Mucosa of gallbladder (tissue), 1 donor: ENCODE measurements at regions not wholly inside any gene's neighbourhood (a gene's known extent, or its start where the extent isn't known, plus 50 kb on each side); places are given as distances from the start of the nearest gene placed in this dataset.

Experiments used
- DNase-seq: peaks from one replicate; pipeline ENCODE4 v3.0.0-alpha.2; 2020; ENCODE audit warnings: low spot score
- donor health status: DM: no; HTN: no; CAD: no.

DNA sequence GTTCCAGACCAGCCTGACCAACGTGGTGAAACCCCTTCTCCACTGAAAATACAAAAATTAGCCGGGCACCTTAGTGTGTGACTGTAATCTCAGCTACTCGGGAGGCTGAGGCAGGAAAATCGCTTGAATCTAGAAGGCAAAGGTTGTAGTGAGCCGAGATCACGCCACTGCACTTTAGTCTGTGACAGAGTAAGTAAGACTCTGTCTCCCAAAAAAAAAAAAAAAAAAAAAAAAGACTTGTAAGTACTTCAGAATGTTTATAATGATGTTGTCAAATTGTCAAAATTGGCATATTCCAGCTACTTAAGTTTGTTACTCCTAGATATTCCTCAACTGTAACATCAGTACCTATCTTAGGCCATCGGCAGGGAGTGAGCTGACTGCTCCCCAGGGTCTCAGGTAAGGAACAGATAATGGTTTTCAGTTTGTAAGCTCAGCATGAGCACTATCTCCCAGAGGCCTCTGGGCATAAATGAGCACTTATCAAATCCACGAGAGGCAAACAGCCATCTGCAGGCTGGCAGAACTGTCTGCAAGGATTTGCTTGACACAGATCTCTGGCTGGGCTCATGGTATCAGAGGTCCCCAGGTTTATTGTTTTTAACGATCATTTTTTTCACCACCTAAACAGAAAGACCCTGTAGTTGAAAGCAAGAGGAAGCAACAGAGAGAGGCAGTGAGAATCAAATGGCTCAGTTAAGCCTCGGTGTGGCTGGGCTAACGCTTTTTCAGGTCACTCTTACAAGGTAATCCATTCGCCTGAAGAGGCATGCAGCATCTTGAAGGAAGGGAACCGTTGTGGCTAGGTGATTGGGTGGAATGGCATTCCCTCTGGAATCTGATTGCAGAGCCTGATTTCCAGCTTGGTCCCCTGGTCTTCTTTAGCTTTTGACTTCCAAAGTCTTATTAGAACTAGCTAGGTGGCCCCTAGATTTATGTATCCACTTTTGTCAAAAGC, 115.9 kb downstream of the LY86 start:
- DNase-seq: no peak

DNA sequence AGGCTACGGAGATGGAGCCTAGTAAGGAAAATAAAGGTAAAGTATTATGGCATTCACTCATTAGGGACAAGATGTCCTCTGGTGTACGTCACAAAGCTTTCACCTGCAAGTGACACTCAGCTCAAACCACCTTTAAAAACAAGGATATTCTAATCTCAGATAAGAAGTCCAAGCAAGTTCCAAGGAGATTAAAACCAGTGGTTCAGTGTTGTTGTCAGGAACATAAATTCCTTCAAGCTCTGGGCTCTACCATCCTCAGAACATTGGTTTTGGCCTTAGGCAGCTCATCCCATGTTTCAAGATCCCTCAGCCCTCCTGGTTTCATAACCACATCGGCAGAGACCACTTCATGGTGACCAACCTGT, 116.5 kb downstream of the LY86 start:
- DNase-seq: no peak

DNA sequence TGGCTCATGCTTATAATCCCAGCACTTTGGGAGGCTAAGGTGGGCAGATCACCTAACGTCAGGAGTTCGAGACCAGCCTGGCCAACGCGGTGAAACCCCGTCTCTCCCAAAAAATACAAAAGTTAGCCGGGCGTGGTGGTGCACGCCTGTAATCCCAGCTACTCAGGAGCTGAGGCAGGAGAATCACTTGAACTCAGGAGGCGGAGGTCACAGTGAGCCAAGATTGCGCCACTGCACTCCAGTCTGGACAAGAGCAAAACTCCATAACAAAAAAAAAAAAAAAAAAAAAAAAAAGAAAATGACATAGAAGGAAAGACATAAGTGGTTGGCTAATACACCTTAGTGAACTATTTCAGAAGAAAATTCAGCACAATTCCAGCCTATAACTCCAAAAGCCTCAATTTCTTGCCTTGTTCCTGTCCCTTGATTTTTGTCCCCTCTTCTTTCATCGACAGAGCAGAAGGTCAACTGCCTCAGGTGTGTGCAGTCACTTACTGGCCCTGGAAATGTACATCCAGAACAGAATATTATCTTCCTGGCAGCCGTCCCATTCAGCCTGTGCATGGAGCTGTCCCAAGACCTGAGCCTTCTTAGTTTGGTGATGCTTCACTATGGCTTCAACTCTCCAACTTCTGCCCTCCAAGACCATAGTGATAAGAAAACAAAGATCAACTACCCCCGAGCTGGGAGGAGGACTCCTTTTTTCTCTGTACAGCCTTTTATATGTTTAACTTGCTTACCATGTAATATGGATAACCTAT, 117.6 kb downstream of the LY86 start:
- DNase-seq: no peak

DNA sequence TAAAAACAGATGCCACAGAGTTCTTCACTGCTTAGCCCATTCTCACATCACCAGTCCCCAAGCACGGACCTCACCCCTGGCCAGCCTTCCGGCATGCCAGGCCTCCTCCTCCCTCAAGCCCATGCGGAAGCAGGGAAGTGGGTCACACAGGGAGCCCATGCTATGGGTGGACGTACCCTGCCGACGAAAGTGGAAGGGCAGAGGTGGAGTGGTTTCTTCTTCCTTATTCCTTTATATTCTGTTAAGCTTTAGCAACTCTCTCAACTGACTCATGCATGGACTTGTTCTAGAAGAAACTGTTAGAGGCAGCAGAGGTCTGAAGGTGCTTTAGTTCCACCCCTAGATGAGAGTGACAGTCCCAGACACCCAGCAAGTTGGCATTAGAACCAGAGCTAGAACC, 118.6 kb downstream of the LY86 start:
- DNase-seq: no peak

DNA sequence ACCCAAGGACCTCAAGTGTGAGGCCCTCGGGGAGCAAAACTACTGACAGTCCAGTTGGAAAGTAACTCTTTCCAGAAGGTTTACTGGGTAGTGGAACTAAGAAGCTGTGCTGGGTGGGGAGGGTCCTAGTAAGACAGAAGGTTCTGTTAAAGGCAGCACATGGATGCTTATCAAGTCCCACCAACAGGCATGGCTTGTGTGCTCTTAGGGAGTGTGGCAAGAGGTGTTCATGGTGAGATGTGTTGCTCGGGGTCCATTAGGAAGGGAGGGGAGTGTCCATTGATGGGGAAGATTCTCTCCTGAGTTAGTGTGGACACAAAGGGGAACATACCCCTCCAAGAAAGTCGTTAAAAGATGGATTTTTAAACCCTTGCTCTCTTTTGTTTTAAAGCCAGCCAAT, 120.6 kb downstream of the LY86 start:
- DNase-seq: no peak

DNA sequence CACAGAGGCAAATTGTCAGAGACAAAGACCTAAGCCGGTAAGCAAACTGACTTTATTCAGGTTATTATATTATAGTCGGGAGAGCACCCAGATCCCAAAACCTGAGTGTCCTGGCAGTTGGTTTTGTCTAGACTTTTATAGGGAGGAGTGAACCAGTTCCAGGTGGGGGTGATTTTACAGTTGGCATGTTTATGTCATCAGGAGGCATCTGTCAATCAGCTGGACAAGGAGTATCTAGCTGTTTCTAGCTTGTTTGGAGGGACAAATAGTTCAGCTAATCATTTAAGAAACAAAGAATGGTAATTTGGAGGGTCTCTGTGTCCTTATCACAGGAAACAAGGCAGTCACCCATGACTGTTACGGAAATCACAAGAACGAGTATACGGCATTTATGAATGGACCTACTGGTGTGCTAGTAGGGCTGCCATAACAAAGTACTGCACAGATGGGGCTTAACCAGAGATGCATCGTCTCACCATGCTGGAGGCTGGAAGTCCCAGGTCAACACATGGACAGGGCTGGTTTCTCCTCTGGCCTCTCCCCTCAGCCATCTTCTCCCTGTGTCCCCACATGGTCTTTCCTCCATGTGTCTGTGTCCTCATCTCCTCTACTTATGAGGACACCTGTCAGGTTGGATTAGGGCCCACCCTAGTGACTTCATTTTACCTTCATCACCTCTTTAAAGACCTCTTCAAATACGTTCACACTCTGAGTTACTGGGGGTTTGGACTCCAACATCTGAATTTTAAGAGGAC, 122.7 kb downstream of the LY86 start:
- no peak for DNase-seq

DNA sequence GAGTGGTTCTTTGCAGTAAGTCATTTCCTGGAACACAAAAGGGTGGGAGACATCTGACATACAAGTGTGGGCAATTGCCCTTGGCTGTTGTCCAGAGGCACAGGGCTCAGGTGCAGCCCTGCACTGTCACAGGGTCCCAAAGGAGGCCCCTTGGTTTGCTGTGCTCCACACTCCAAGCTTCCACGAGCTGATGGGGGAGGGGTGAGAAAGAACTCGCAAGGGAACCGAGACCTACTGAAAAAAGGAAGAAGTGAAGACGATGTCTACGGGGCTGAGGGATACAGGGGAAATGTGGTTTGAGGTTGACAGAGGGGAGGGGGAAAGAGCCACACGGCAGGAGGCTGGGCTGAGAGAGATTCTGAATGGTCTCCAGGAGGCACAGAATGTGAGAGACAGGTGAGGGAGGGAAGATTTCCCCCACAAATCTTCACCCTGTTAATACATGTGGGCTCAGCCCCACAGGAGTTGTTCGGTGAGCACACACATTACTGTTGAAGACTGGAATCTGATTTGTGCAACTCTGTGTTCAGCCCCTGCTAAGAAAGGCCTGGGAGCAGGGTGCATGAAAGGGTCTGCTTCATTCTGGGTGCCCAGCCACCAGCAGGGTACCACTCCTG, 123.4 kb downstream of the LY86 start:
- no peak for DNase-seq

DNA sequence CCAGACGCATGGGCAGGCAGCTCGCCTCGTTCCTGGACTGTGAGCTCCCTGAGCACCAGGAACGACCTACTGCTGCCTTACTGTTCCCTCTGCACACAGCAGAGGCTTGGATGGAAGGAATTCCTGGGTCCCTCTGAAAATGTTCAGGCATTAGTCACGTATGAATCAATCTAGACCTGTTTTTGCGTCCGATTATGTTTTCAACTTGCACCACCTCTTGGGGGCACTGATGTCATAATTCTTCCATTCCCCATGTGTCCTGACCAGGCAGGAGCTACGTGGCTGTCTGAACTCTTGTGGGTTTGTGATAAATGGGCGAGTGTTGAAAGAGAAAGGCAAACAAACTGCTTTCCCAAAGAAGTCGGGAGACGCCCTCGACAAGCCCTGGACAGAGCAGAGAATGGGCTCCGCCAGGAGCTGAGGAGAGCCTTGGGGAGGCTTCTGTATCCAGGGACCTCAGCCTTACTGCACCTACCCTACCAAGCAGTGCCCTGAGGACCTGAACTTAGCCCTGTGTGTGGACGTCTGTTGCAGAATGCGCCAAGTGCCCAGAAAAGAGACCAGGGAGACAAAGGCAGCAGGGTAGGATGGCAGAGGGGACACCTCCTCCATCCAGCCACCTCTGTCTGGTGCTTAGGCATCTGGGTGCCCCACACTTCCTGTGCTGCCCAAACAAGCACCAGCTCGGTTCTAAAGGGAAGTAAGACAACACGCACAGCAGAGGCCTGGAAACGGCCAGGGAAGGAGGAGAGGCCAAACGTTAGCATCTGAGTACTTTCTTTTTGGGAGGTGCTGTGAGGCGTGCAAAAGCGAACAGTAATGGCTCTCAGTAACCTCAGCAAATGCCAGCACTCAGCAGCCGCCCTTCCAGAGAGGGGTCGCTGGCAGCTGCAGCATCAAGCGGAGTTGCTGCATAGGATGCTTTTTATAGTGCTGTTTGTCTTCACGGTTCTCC, 124.2 kb downstream of the LY86 start:
- no peak for DNase-seq

DNA sequence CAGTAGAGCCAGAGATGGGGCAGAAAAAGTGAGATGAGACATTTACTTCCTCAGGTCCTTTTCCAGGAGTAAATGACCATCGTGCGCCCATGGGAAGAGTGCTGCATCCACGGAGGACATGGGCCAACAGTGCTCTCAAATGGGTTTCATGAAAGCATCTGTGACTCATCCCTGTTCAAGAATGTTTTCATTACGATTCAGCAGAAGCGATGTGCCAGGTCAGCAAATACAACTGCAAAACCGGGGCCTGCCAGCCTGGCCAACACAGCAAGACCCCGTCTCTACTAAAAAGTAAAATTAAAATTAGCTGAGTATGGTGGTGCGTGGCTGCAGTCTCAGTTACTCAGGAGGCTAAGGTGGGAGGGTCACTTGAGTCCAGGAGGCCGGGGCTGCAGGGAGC, 125.1 kb downstream of the LY86 start:
- no peak for DNase-seq

DNA sequence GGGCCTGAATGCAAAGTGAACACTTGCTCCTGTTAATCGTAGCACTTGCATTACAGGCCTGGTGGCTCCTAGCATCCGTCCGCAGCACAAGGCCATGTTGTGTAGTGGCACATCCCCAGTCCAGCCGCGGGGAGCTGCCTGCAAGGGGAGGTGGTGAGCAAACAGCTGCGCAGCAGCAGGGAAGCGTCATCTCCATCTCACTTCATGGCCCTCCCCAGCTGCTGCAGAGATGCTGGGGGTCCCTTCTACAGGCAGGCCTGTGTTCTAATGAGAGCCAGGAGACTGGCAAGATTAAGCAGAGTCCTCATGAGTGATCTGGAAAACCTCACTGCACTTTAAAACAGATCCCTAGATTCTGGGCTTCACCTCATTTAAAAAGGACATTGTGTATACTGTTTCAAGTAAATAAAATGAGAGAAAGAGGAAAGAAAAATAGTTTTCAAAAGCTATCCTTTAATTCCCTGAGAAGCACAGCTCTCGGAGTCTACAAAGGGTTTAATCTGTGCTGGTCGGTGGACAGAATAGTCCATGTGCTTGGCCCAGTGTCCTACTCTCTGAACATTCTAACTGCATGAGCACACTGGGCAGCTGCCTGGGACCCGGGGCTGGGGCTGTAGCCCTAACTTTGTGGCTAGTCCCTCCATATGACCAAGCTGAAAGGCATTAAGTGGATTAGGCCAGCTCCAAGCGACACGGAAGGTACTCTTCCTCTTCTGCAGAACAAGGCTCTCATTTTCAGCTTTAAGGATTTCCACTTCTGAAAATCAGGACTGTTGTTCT, 125.8 kb downstream of the LY86 start:
- DNase-seq: no peak

DNA sequence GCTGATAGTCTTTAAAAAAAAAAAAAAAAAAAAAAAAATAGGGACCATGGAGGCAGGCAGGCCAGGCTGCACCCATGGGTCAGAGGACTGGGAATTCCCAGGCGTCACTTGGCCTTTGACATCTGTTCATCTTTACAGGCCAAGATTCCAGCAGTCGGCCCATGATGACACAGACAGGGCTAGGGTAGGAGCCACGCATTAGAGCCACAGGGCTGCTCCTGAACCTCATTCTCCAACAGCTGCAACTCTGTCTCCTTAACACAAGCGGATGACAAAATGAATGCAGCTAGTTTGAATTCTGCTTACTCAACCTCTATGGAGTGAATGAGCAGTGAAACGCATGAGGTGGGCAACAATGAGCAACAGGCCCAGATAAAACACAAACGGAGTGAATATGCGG, 126.4 kb downstream of the LY86 start:
- no peak for DNase-seq

DNA sequence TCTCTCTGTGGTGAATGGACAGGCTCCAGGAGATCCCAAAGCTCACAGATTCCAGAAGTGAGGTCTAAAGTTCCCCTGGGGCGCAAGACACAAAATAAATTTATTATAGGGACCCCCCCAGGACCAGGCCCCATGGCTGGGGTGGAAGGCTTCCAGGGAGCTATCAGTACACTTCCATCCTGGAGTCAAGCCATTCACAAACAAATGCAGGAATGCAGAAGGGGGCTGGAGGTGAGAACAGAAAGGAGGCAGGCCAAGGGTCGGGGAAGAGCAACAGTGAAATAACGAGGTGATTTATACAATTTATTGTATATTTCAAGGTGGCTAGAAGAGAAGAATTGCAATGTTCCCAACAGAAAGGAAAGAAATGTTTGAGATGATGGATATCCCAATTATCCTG, 126.9 kb downstream of the LY86 start:
- no peak for DNase-seq

DNA sequence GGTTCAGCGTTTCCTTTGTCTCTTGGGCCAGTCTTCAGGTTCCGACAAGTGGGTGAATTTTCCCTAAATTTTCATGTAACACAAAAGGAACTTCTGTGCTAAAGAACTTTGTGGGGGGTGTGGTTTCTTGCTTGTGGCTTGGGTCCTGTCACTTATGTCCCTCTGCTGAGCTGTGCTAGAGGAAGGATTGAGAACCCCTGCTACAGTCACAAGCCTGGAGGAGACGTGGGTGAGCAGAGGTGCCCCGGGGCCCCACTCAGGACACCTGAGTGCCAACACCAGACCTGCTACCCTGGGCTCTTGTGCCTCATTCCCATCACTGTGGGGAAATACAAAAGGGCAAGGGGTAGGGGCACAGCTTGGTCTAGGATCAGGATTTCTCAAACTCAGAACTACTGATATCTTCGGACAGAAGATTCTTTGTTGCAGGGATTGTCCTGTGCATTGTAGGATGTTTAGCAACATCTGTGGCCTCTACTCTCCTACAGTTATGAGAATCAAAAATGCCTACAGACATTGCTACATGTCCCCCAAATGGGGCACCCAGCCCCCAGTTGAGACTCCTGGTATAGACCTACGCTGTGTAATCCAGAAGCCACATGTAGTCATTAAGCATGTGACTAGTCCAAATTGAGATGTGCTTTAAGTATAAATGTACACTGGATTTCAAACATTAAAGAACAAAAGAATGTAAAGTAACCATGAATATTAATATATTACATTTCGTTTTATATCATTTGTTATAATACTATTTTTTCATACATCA, 128.7 kb downstream of the LY86 start:
- no peak for DNase-seq

DNA sequence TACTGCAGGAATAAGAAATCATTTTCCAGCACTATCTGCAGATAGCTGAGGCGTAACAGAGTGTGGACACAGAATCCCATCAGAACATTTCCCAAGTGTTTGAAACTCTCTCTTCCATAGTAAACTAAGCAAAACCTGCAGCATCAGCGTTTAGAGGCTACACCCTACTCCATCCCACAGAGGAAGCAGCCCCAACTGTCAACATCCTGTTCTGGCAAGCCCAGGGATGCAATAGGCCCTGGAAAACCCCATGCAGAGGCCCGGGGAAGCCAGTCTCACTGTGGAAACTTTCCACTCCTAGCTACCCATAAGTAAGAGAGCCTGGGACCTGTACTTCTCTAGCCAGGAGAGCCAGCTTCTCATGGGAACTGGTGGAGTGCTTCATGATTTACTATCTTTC, 129.4 kb downstream of the LY86 start:
- no peak for DNase-seq

DNA sequence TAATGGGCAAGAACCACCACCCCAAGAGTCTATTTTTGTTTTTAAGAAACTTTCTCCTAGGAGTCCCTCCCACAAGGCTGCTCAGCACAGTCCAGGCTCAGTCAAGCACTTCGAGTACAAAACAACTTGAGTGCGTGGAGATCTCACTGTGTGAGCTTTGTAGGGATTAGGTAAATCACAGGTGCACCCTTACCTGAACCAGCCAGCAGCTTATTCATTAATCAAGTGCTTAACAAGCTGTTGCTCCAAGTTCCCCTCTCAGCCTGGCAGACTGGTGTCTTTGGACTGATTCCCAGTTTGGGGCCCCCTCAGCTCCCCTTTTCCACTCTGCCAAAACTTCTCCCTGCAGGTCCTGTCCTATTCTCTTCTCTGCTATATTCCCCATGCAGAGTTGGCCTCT, 133.1 kb downstream of the LY86 start:
- no peak for DNase-seq

DNA sequence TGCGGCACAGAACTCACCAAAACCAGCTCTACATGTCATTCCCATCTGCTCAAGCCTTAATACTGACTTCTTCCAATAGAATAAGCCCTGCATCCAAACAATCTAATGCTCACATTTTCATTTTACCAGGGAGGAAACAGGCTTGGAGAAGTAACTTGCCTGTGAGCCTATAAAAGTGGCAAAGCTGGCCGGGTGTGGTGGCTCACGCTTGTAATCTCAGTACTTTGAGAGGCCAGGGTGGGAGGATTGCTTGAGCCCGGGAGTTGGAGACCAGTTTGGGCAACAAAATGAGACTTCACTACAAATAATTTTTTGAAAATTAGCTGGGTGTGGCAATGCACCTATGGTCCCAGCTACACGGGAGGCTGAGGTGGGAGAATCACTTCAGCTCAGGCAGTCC, 133.7 kb downstream of the LY86 start:
- DNase-seq: no peak

DNA sequence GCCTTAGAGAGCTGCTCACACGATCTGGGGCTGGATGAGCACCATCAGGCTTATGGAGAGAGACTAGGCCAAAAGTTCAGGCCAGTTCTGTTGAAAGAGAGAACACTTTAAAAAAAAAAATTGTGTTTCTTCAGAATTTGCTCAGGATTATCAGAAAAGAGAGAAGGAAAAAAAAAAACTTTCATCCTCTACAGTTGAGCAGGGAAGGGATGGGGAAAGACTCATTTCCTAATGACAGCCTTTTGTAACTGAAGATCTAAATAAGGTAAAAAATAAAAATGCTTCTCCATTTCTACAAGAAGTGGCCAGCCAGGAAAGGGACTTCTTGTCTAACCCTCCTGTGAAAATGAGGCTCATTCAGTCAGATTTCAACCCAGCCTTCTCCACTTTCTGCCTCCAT, 134.8 kb downstream of the LY86 start:
- no peak for DNase-seq

DNA sequence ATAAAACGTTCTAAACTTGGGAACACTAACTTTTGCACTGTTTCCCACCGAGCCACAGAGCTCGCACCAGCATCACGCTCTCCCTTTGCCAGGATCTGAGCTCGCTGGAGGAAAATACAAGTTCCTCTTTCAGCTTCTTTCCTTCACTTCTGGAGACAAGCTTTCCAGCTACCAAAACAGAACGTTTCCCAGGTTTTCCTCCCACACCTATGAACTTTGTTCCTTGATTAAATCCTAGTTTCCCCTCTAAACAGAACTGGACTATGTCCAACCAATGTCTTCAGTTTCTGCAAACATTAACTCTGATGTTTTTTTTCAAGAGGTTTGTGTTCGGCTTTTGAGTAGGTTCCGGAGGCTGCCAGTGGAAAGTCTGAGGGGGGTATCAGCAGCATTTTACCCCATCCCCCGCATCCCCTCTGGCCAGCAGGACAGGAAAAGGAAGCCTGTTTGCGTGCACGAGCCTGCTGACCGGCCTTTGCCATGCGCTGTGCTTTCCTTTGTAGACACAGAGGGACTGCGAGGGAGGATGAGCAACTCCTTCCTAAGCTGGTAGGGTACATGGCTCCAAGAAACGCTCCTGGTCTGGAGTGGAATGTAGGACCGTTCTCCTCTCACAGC, 135.5 kb downstream of the LY86 start:
- peak; percentile 47 for DNase-seq
